Activated naive CD8-positive, alpha-beta T cell treated with anti-CD3 and anti-CD28 coated beads, Interleukin-2, amount 10 ng/mL, durations not matched to agents 7 days and 5 days (primary cell): ENCODE measurements at regions not wholly inside any gene's neighbourhood (a gene's known extent, or its start where the extent isn't known, plus 50 kb on each side); places are given as distances from the start of the nearest gene placed in this dataset.

Experiments used
- ATAC-seq: fragments of 150-1000 bp; cut with Tn5 transposase; one replicate; pipeline ENCODE4 v1.10.0; 2021; ENCODE audit warnings: low read depth, moderate library complexity
- POLR2A ChIA-PET: fragments of 350-600 bp; sonication (Branson Sonifier 250); formaldehyde crosslinking; loops from one replicate; lab custom pipeline; 2021; ENCODE audit warnings: antibody characterized with exemption; lab: Charles Lee
- DNase-seq: peaks from one replicate; pipeline ENCODE4 v3.0.0; 2021
- H3K27ac Mint-ChIP-seq: one replicate; pipeline ENCODE4 v1.8.0; 2022; ENCODE audit warnings: mild to moderate bottlenecking, mixed read lengths
- H3K27me3 Mint-ChIP-seq: one replicate; pipeline ENCODE4 v1.8.0; 2022; ENCODE audit warnings: mild to moderate bottlenecking, moderate library complexity, mixed read lengths
- H3K36me3 Mint-ChIP-seq: one replicate; pipeline ENCODE4 v1.8.0; 2021; ENCODE audit warnings: mild to moderate bottlenecking, mixed read lengths
- H3K4me1 Mint-ChIP-seq: one replicate; pipeline ENCODE4 v1.8.0; 2021; ENCODE audit warnings: mixed read lengths
- H3K4me3 Mint-ChIP-seq: one replicate; pipeline ENCODE4 v1.8.0; 2022; ENCODE audit warnings: mild to moderate bottlenecking, moderate library complexity, mixed read lengths
- H3K9me3 Mint-ChIP-seq: one replicate; pipeline ENCODE4 v1.8.0; 2021; ENCODE audit warnings: mixed read lengths

- H3K27ac Mint-ChIP-seq = no peak overlapping the region
- H3K4me3 Mint-ChIP-seq = no peak overlapping the region
- ATAC-seq (no peak), DNase-seq (no peak)
- H3K27me3 Mint-ChIP-seq = peaks cover 3% of the 10 kb centered on the region
- H3K36me3 Mint-ChIP-seq = no peaks in the 10 kb centered on the region
- peaks cover 5% of the 10 kb centered on the region for H3K4me1 Mint-ChIP-seq
- POLR2A ChIA-PET = no interaction called here
- peaks cover 3% of the 10 kb centered on the region for H3K9me3 Mint-ChIP-seq
Measured at GRCh38 chr12:116406529-116406928, 129.0 kb upstream of the MED13L start.

- H3K36me3 Mint-ChIP-seq = no peaks in the 10 kb centered on the region
- no peak for ATAC-seq
- POLR2A ChIA-PET = no interaction called here
Measured at GRCh38 chr12:116408489-116409250, 131.2 kb upstream of the MED13L start.

GRCh38 chr12:116411977-116412376 is 134.5 kb upstream of the MED13L start:
- Mint-ChIP-seq H3K4me1 (peaks cover 5% of the 10 kb centered on the region), H3K36me3 (no peaks in the 10 kb centered on the region), H3K27ac (no peak overlapping the region), H3K9me3 (no peaks in the 10 kb centered on the region), H3K4me3 (no peak overlapping the region), H3K27me3 (no peaks in the 10 kb centered on the region)
- POLR2A ChIA-PET = no interaction called here
- ATAC-seq (no peak), DNase-seq (no peak)

More at GRCh38 chr12:116408489-116409250, 131.2 kb upstream of the MED13L start:
- no peak for DNase-seq
- Mint-ChIP-seq H3K9me3 (no peaks in the 10 kb centered on the region), H3K27me3 (no peaks in the 10 kb centered on the region), H3K4me1 (peaks cover 5% of the 10 kb centered on the region), H3K4me3 (no peak overlapping the region), H3K27ac (no peak overlapping the region)

GRCh38 chr12:116414891-116415290 is 137.4 kb upstream of the MED13L start:
- Mint-ChIP-seq H3K9me3 (no peaks in the 10 kb centered on the region), H3K4me1 (peaks cover 4% of the 10 kb centered on the region), H3K4me3 (no peak overlapping the region), H3K36me3 (no peaks in the 10 kb centered on the region), H3K27ac (no peak overlapping the region), H3K27me3 (no peaks in the 10 kb centered on the region)
- DNase-seq (no peak), ATAC-seq (no peak)
- POLR2A ChIA-PET = no interaction called here

- Mint-ChIP-seq H3K9me3 (no peaks in the 10 kb centered on the region), H3K27ac (no peak overlapping the region), H3K27me3 (no peaks in the 10 kb centered on the region), H3K4me1 (peaks cover 4% of the 10 kb centered on the region), H3K4me3 (no peak overlapping the region), H3K36me3 (no peaks in the 10 kb centered on the region)
- POLR2A ChIA-PET = interaction anchor here (0.5 to 0.6 kb wide), 2 partner anchors 144 to 194 kb away, joined by 3 read pairs; no protein-coding TSS in a partner anchor
- ATAC-seq = no peak
- no peak for DNase-seq
Measured at GRCh38 chr12:116415408-116416108, 138.1 kb upstream of the MED13L start.

- Mint-ChIP-seq H3K27ac (no peak overlapping the region), H3K27me3 (no peaks in the 10 kb centered on the region), H3K4me1 (no peaks in the 10 kb centered on the region), H3K36me3 (no peaks in the 10 kb centered on the region), H3K4me3 (no peak overlapping the region), H3K9me3 (no peaks in the 10 kb centered on the region)
- POLR2A ChIA-PET = interaction anchor here (0.5 to 0.6 kb wide), 2 partner anchors 143 to 194 kb away, joined by 3 read pairs; no protein-coding TSS in a partner anchor
- DNase-seq (no peak), ATAC-seq (no peak)
Measured at GRCh38 chr12:116416166-116416565, 138.7 kb upstream of the MED13L start.

- DNase-seq = no peak
- no peak overlapping the region for H3K4me3 Mint-ChIP-seq
- no peak for ATAC-seq
- no peak overlapping the region for H3K27ac Mint-ChIP-seq
- H3K4me1 Mint-ChIP-seq = no peaks in the 10 kb centered on the region
- peaks cover 2% of the 10 kb centered on the region for H3K27me3 Mint-ChIP-seq
- H3K9me3 Mint-ChIP-seq = peaks cover 5% of the 10 kb centered on the region
- POLR2A ChIA-PET = no interaction called here
- peaks cover 1% of the 10 kb centered on the region for H3K36me3 Mint-ChIP-seq
Measured at GRCh38 chr12:116418551-116418950, 140.6 kb upstream of the MAP1LC3B2 start.

GRCh38 chr12:116420227-116420880 is 138.8 kb upstream of the MAP1LC3B2 start:
- no peak for ATAC-seq

GRCh38 chr12:116421785-116422538 is 137.2 kb upstream of the MAP1LC3B2 start:
- peaks cover 1% of the 10 kb centered on the region for H3K36me3 Mint-ChIP-seq
- peaks cover 5% of the 10 kb centered on the region for H3K9me3 Mint-ChIP-seq
- H3K4me1 Mint-ChIP-seq = no peaks in the 10 kb centered on the region
- ATAC-seq (no peak), DNase-seq (no peak)
- H3K27ac Mint-ChIP-seq = no peak overlapping the region
- H3K27me3 Mint-ChIP-seq = peaks cover 2% of the 10 kb centered on the region
- H3K4me3 Mint-ChIP-seq = no peak overlapping the region
- POLR2A ChIA-PET = no interaction called here

More at GRCh38 chr12:116420227-116420880, 138.8 kb upstream of the MAP1LC3B2 start:
- Mint-ChIP-seq H3K9me3 (peaks cover 5% of the 10 kb centered on the region), H3K27me3 (peaks cover 2% of the 10 kb centered on the region), H3K4me1 (no peaks in the 10 kb centered on the region), H3K4me3 (no peak overlapping the region), H3K36me3 (peaks cover 1% of the 10 kb centered on the region), H3K27ac (no peak overlapping the region)
- POLR2A ChIA-PET = no interaction called here
- no peak for DNase-seq

GRCh38 chr12:116423094-116423493 is 136.1 kb upstream of the MAP1LC3B2 start:
- ATAC-seq (no peak), DNase-seq (no peak)
- Mint-ChIP-seq H3K27me3 (peaks cover 2% of the 10 kb centered on the region), H3K4me1 (no peaks in the 10 kb centered on the region), H3K27ac (no peak overlapping the region), H3K4me3 (no peak overlapping the region), H3K9me3 (peaks cover 5% of the 10 kb centered on the region), H3K36me3 (peaks cover 1% of the 10 kb centered on the region)
- POLR2A ChIA-PET = no interaction called here

- H3K27ac Mint-ChIP-seq = no peak overlapping the region
- peaks cover 2% of the 10 kb centered on the region for H3K27me3 Mint-ChIP-seq
- POLR2A ChIA-PET = no interaction called here
- peaks cover 1% of the 10 kb centered on the region for H3K36me3 Mint-ChIP-seq
- no peaks in the 10 kb centered on the region for H3K4me1 Mint-ChIP-seq
- H3K9me3 Mint-ChIP-seq = peaks cover 5% of the 10 kb centered on the region
- DNase-seq (no peak), ATAC-seq (no peak)
- no peak overlapping the region for H3K4me3 Mint-ChIP-seq
Measured at GRCh38 chr12:116425256-116426193, 133.7 kb upstream of the MAP1LC3B2 start.

- H3K27me3 Mint-ChIP-seq = peaks cover 2% of the 10 kb centered on the region
- H3K4me3 Mint-ChIP-seq = no peak overlapping the region
- H3K27ac Mint-ChIP-seq = no peak overlapping the region
- ATAC-seq (no peak), DNase-seq (no peak)
- no peaks in the 10 kb centered on the region for H3K4me1 Mint-ChIP-seq
- H3K36me3 Mint-ChIP-seq = peaks cover 1% of the 10 kb centered on the region
- POLR2A ChIA-PET = no interaction called here
- H3K9me3 Mint-ChIP-seq = peaks cover 5% of the 10 kb centered on the region
Measured at GRCh38 chr12:116426391-116427136, 132.6 kb upstream of the MAP1LC3B2 start.
